Endodermal cell (in vitro differentiated cells): ENCODE measurements at regions not wholly inside any gene's neighbourhood (a gene's known extent, or its start where the extent isn't known, plus 50 kb on each side); places are given as distances from the start of the nearest gene placed in this dataset.

Experiments used
- DNase-seq: peaks from one replicate; pipeline ENCODE4 v3.0.0-alpha.2; 2017
- H3K27ac ChIP-seq: 2 replicates; pipeline ENCODE4 v1.5.1; 2013; ENCODE audit warnings: mild to moderate bottlenecking, low read depth, low read length, moderate library complexity
- H3K27me3 ChIP-seq: 2 replicates; pipeline ENCODE4 v1.6.1; 2013; ENCODE audit warnings: mild to moderate bottlenecking, low read length, moderate library complexity; ENCODE audit not compliant: insufficient read depth, control insufficient read depth, poor library complexity, severe bottlenecking
- H3K36me3 ChIP-seq: 2 replicates; pipeline ENCODE4 v1.7.0; 2013; ENCODE audit warnings: mild to moderate bottlenecking, low read length, moderate library complexity; ENCODE audit not compliant: control insufficient read depth, insufficient read depth
- H3K4me1 ChIP-seq: one replicate; pipeline ENCODE4 v1.7.0; 2013; ENCODE audit warnings: low read length; ENCODE audit not compliant: control insufficient read depth, insufficient read depth
- H3K4me3 ChIP-seq: 2 replicates; pipeline ENCODE4 v1.5.1; 2013; ENCODE audit warnings: mild to moderate bottlenecking, low read length, moderate library complexity
- H3K9ac ChIP-seq: 2 replicates; pipeline ENCODE4 v1.6.1; 2013; ENCODE audit warnings: mild to moderate bottlenecking, low read length, moderate library complexity; ENCODE audit not compliant: poor library complexity, severe bottlenecking; ENCODE audit errors: extremely low read depth
- H3K9me3 ChIP-seq: 2 replicates; pipeline ENCODE4 v1.6.1; 2013; ENCODE audit warnings: mild to moderate bottlenecking, low read length, moderate library complexity; ENCODE audit not compliant: control insufficient read depth
- H3K27ac Mint-ChIP-seq: 2 replicates; pipeline ENCODE4 v1.8.0; 2020; ENCODE audit warnings: mixed read lengths
- H3K27me3 Mint-ChIP-seq: 2 replicates; pipeline ENCODE4 v1.8.0; 2021; ENCODE audit warnings: mild to moderate bottlenecking, mixed read lengths; ENCODE audit not compliant: insufficient read depth
- H3K36me3 Mint-ChIP-seq: 2 replicates; pipeline ENCODE4 v1.8.0; 2020; ENCODE audit warnings: low read depth, mixed read lengths
- H3K4me1 Mint-ChIP-seq: 2 replicates; pipeline ENCODE4 v1.8.0; 2020; ENCODE audit warnings: mixed read lengths
- H3K4me3 Mint-ChIP-seq: 2 replicates; pipeline ENCODE4 v1.8.0; 2020; ENCODE audit warnings: mild to moderate bottlenecking, moderate library complexity, mixed read lengths
- H3K9me3 Mint-ChIP-seq: 2 replicates; pipeline ENCODE4 v1.8.0; 2020; ENCODE audit warnings: mild to moderate bottlenecking, mixed read lengths
- CTCF ChIP-seq: fragments of 200-600 bp; sonication (generic); conservative IDR thresholded peaks from 2 replicates; pipeline ENCODE4 v1.5.0; 2021; ENCODE audit warnings: antibody characterized with exemption, mild to moderate bottlenecking
- WGBS, 2 experiments: methylation state at CpG; one replicate each; pipeline versions ENCODE4 v1.1.5 to v1.1.7; 2013; ENCODE audit warnings: missing lambda C conversion rate in 2 of 2, mixed read lengths in 1 of 2; ENCODE audit not compliant: insufficient coverage in 1 of 2, insufficient read length in 1 of 2; 5-methylcytosine and 5-hydroxymethylcytosine counted together

GRCh38 chr16:61579195-61579594, 457.0 kb downstream of the CDH8 start:
- Mint-ChIP-seq H3K9me3 (no peaks in the 10 kb centered on the region), H3K27ac (peak overlapping the region; percentile 20), H3K36me3 (no peaks in the 10 kb centered on the region), H3K27me3 (no peaks in the 10 kb centered on the region), H3K4me3 (no peak overlapping the region), H3K4me1 (no peaks in the 10 kb centered on the region)
- no peaks in the 10 kb centered on the region for H3K36me3 ChIP-seq
- no peaks in the 10 kb centered on the region for H3K9me3 ChIP-seq
- H3K27me3 ChIP-seq: no peaks in the 10 kb centered on the region
- H3K4me1 ChIP-seq: no peaks in the 10 kb centered on the region
- TF ChIP-seq CTCF: no peak
- H3K9ac ChIP-seq: no peak overlapping the region
- no peak for DNase-seq
- 100% methylated on average over 1 of the region's 2 CpGs for WGBS, 2 experiments
- H3K27ac ChIP-seq: no peak overlapping the region
- H3K4me3 ChIP-seq: no peak overlapping the region

GRCh38 chr16:61576476-61576875, 459.8 kb downstream of the CDH8 start:
- H3K36me3 ChIP-seq: no peaks in the 10 kb centered on the region
- no peak overlapping the region for H3K9ac ChIP-seq
- H3K9me3 Mint-ChIP-seq: no peaks in the 10 kb centered on the region
- no peaks in the 10 kb centered on the region for H3K4me1 Mint-ChIP-seq
- H3K36me3 Mint-ChIP-seq: no peaks in the 10 kb centered on the region
- WGBS, 2 experiments: 84 to 90% methylated on average over 5 of the region's 5 CpGs
- H3K27me3 ChIP-seq: no peaks in the 10 kb centered on the region
- no peaks in the 10 kb centered on the region for H3K4me1 ChIP-seq
- DNase-seq: no peak
- H3K27ac Mint-ChIP-seq: no peak overlapping the region
- H3K9me3 ChIP-seq: no peaks in the 10 kb centered on the region
- no peak overlapping the region for H3K4me3 Mint-ChIP-seq
- no peaks in the 10 kb centered on the region for H3K27me3 Mint-ChIP-seq
- no peak overlapping the region for H3K4me3 ChIP-seq
- TF ChIP-seq CTCF: no peak
- no peak overlapping the region for H3K27ac ChIP-seq

DNA sequence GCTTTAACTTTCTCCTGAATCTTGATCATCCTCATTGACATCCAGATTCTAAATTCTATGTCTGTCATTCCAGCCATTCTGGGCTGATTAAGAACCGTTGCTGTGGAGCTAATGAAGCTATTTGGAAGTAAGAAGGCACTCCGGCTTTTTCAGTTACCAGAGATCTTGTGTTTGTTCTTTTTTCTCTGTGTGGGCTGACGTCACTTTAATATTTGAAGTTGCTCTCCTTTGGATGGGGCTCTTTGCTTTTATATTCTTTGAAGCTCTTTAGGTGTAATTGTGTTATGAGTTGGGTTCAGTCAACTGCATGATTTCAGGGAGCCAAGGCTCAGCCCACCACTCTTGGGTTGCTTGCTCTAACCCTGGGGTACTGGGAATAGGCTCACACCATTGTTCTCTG, 460.6 kb downstream of the CDH8 start:
- H3K9me3 ChIP-seq: no peaks in the 10 kb centered on the region
- no peaks in the 10 kb centered on the region for H3K4me1 ChIP-seq
- H3K9me3 Mint-ChIP-seq: no peaks in the 10 kb centered on the region
- no peak overlapping the region for H3K4me3 Mint-ChIP-seq
- DNase-seq: no peak
- H3K27me3 ChIP-seq: no peaks in the 10 kb centered on the region
- H3K27ac ChIP-seq: no peak overlapping the region
- H3K36me3 ChIP-seq: no peaks in the 10 kb centered on the region
- H3K36me3 Mint-ChIP-seq: no peaks in the 10 kb centered on the region
- H3K4me3 ChIP-seq: no peak overlapping the region
- 96% methylated on average over 3 of the region's 3 CpGs; no CpG with 5 or more reads in 1 of the 2 experiments for WGBS, 2 experiments
- no peaks in the 10 kb centered on the region for H3K27me3 Mint-ChIP-seq
- TF ChIP-seq CTCF: no peak
- H3K27ac Mint-ChIP-seq: no peak overlapping the region
- no peak overlapping the region for H3K9ac ChIP-seq
- no peaks in the 10 kb centered on the region for H3K4me1 Mint-ChIP-seq
